ENCODE measurements at regions not wholly inside any gene's neighbourhood (a gene's known extent, or its start where the extent isn't known, plus 50 kb on each side); places are given as distances from the start of the nearest gene placed in this dataset.
"Not testable (repeated sequence)": the region's sequence is repeated elsewhere in the genome, so short reads cannot be mapped to it uniquely, and the experiment has no call there.

GRCh38 chr6:19892260-19892659, 55.1 kb downstream of the ID4 start:
- DNase-seq (ENCODE audit: insufficient read length, low spot score) (peak; percentile 10), FAIRE-seq (no peak)
- TF ChIP-seq POLR2A (IDR thresholded peaks at IDR 0.05; ENCODE audit: low read depth, low read length): no peak

DNA sequence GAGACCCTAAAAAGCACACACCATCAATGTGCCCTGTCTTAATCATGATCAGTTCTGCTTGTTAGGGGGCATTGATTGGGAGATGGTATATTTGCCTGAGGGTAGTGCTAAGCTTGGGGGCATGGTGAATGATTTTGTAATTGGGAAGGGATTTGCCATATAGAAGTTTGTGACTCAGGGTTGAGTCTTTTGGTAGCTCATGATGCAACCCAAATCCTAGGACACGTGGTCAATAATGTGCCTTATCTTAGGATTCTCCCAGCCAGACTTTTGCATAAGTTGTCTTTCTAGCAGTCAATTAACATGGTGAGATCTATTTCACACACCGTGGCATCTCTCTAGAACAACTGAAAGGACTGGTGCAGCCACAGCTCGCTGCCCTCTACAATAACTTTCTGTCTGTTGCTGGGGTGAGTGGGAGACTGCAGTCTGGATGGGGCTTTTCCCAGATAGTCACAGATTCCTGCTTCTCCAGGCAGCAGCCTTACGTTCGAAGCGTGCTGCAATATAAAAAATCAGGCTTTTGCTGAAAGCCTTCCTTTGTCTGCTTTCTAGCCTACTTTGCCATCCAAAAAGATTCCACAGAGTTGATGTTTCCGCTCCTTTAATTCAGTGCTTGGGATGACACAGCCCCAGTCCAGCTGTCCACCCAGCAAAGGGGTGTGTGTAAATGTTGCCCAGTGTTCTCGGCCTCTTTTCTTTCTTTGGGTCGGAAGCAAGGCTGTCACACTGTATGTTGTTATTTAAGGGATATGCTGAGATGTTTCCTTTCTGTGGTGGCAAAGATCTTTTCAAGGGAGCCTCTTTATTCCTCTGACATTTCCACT, 58.9 kb downstream of the ID4 start:
- FAIRE-seq (no peak), DNase-seq (ENCODE audit: insufficient read length, low spot score) (no peak)
- no peak for TF ChIP-seq POLR2A (IDR thresholded peaks at IDR 0.05; ENCODE audit: low read depth, low read length)

GRCh38 chr6:19896693-19897010, 59.5 kb downstream of the ID4 start:
- TF ChIP-seq POLR2A (IDR thresholded peaks at IDR 0.05; ENCODE audit: low read depth, low read length): no peak
- no peak for FAIRE-seq
- DNase-seq (ENCODE audit: insufficient read length, low spot score): no peak

DNA sequence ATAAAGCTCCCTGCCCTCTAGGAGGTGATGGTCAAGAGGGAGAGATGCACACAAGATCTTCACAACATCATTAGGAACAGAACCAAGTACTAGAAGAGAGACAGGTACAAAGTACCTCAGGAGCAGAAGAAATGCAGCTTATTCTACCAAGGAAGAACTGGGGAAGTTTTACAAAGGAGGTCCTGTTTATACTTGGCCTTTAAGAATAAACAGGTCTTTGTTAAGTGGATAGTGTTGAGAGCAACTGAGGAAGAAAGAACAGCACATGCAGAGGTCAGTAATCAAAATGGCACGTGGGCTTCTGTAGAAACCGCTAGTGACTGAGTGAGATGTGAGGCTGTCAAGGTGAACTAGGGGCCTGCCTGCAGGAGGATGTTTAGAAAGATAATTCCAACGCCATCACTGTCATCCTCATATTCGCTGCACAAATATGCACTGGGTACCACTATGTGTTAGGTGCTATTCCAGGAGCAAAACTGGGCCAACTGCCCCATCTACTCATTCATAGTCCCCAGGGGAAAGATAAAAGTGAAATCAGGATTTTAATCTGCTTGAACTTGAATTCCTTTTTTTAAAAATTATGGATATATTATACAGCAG, 61.1 kb downstream of the ID4 start:
- DNase-seq (ENCODE audit: insufficient read length, low spot score): no peak
- FAIRE-seq: no peak
- TF ChIP-seq POLR2A (IDR thresholded peaks at IDR 0.05; ENCODE audit: low read depth, low read length): no peak

- TF ChIP-seq POLR2A (IDR thresholded peaks at IDR 0.05; ENCODE audit: low read depth, low read length): no peak
- FAIRE-seq: no peak
- DNase-seq (ENCODE audit: insufficient read length, low spot score): no peak
These were observed 65.0 kb downstream of the ID4 start for GRCh38 chr6:19902201-19902600.

DNA sequence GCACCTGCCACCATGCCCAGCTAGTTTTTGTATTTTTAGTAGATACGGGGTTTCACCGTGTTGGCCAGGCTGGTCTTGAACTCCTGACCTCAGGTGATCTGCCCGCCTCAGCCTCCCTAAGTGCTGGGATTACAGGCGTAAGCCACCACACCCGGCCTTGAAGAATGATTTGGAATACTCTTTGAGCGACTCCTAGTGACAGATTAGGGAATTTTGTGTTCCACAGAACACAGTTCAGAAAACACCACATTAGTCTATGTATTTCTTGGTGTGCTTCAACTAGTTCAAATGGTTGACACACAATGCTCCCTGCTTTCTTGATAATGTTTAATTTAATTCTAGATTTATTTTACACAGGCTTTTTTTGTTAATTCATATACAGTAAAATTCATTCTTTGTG, 67.2 kb downstream of the ID4 start:
- FAIRE-seq; DNase-seq (ENCODE audit: insufficient read length, low spot score): not testable (repeated sequence)

GRCh38 chr6:19905584-19905983, 68.4 kb downstream of the ID4 start:
- FAIRE-seq (no peak), DNase-seq (ENCODE audit: insufficient read length, low spot score) (no peak)
- TF ChIP-seq POLR2A (IDR thresholded peaks at IDR 0.05; ENCODE audit: low read depth, low read length): no peak

DNA sequence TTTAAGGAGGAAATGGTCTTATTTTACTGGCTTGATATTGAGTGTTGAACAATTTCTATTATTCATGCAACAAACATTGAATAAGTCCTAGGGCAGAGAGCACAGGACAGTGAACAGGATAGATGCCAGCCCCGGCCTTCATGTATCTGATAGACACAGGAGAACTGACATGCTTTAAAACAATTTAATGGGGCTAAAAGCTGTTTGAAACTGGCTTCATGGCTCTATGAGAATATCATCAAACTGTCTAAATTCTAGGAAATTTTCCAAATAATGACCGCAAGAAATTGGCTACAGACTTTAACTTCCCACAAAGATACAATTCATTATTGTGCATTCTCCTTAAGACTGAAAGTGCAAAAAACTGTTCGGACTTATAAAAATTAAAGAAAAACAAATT, 69.0 kb downstream of the ID4 start:
- FAIRE-seq (no peak), DNase-seq (ENCODE audit: insufficient read length, low spot score) (no peak)
- no peak for TF ChIP-seq POLR2A (IDR thresholded peaks at IDR 0.05; ENCODE audit: low read depth, low read length)

- DNase-seq (ENCODE audit: insufficient read length, low spot score) (no peak), FAIRE-seq (no peak)
These were observed 74.1 kb downstream of the ID4 start for GRCh38 chr6:19911223-19911622.

GRCh38 chr6:19918436-19918835, 81.3 kb downstream of the ID4 start:
- DNase-seq (ENCODE audit: insufficient read length, low spot score): no peak
- TF ChIP-seq POLR2A (IDR thresholded peaks at IDR 0.05; ENCODE audit: low read depth, low read length): no peak
- FAIRE-seq: no peak

More at GRCh38 chr6:19911223-19911622, 74.1 kb downstream of the ID4 start:
- TF ChIP-seq POLR2A (IDR thresholded peaks at IDR 0.05; ENCODE audit: low read depth, low read length): no peak

DNA sequence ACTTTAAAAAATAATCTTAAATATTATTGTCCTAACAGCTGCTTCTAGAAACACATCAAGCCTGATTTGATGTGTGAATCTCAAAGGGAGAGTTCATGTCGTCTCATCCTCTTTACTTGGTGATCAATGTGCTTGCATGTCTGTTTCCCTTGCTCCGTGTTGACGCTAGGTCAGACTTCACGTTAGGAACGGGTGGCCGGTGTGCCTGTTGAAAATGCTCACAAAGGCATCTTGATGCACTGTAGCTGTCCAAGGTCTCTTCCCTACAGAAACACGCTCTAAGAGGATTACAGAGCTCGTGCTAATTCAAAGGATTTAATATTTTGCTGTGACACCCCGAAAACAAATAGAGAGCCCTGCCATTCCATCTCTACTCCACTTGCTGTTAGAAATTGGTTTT, 84.6 kb downstream of the ID4 start:
- no peak for FAIRE-seq
- no peak for DNase-seq (ENCODE audit: insufficient read length, low spot score)

GRCh38 chr6:19925533-19925932, 88.4 kb downstream of the ID4 start:
- FAIRE-seq (no peak), DNase-seq (ENCODE audit: insufficient read length, low spot score) (no peak)
- no peak for TF ChIP-seq POLR2A (IDR thresholded peaks at IDR 0.05; ENCODE audit: low read depth, low read length)

More for the DNA sequence above, 84.6 kb downstream of the ID4 start:
- TF ChIP-seq POLR2A (IDR thresholded peaks at IDR 0.05; ENCODE audit: low read depth, low read length): no peak

GRCh38 chr6:19928461-19928860, 91.3 kb downstream of the ID4 start:
- DNase-seq (ENCODE audit: insufficient read length, low spot score): no peak
- FAIRE-seq: no peak

DNA sequence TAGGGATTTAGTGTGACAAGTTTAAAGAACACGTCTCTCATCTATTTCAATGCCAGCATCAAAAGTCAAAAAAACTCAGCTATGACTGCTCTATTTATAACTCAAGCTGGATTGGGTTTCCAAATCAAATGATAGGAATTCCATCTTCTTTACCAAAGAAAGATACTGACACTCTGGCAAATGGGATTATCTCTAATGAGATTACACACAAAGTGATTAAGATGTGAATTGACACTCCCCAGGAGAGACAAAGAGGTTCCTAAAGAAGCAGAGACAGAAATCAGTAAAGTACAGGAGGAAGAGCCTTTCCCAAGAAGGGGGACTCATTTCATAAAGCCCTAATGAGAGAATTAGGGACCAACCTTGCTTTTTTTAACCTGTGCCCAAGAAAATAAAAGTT, 92.1 kb downstream of the ID4 start:
- TF ChIP-seq POLR2A (IDR thresholded peaks at IDR 0.05; ENCODE audit: low read depth, low read length): no peak
- DNase-seq (ENCODE audit: insufficient read length, low spot score) (no peak), FAIRE-seq (no peak)

More at GRCh38 chr6:19928461-19928860, 91.3 kb downstream of the ID4 start:
- TF ChIP-seq POLR2A (IDR thresholded peaks at IDR 0.05; ENCODE audit: low read depth, low read length): no peak

DNA sequence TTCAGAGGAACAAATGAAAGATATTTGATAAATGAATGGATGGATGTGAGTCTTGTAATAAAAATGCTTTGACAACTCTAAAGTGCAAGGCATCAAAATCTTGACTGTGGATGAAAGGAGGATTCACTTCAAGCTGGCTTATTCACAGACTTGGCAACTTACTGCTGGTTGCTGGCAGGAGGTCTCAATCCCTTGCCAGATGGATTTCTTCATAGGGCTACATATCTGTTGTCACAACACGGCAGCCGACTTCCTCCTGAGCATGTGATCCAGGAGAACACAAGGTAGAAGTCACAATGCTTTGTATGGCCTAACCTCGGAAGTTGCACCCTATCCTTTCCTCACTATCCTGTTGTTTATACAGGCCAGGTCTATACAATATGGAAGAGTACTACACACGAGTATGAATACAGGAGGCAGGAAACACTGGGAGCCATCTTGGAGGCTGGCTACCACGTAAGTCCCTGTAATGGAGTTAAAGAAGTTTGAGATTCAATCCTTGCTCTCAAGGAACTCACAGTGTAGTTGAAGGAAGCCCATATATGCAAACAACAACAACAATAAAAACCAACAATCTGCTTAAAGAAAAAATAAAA, 97.9 kb downstream of the ID4 start:
- no peak for FAIRE-seq
- no peak for DNase-seq (ENCODE audit: insufficient read length, low spot score)

DNA sequence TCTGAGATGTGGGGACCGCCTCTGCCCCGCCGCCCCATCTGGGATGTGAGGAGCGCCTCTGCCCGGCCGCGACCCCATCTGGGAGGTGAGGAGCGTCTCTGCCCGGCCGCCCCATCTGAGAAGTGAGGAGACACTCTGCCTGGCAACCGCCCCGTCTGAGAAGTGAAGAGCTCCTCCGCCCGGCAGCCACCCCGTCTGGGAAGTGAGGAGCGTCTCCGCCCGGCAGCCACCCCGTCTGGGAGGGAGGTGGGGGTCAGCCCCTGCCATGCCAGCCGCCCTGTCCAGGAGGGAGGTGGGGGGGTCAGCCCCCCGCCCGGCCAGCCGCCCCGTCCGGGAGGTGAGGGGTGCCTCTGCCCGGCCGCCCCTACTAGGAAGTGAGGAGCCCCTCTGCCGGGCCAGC, 102.2 kb downstream of the ID4 start:
- not testable (repeated sequence) for DNase-seq (ENCODE audit: insufficient read length, low spot score); FAIRE-seq

More for the DNA sequence above, 97.9 kb downstream of the ID4 start:
- TF ChIP-seq POLR2A (IDR thresholded peaks at IDR 0.05; ENCODE audit: low read depth, low read length): no peak

DNA sequence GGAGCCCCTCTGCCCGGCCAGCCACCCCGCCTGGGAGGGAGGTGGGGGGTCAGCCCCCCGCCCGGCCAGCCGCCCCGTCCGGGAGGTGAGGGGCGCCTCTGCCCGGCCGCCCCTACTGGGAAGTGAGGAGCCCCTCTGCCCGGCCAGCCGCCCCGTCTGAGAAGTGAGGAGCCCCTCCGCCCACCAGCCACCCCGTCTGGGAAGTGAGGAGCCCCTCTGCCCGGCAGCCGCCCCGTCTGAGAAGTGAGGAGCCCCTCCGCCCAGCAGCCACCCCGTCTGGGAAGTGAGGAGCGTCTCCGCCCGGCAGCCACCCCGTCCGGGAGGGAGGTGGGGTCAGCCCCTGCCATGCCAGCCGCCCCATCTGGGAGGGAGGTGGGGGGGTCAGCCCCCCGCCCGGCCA, 102.8 kb downstream of the ID4 start:
- FAIRE-seq: not testable (repeated sequence)

More for the DNA sequence above, 102.8 kb downstream of the ID4 start:
- DNase-seq (ENCODE audit: insufficient read length, low spot score): not testable (repeated sequence)

Data from H54 (cell line).